GM12878 (cell line): ENCODE measurements at regions not wholly inside any gene's neighbourhood (a gene's known extent, or its start where the extent isn't known, plus 50 kb on each side); places are given as distances from the start of the nearest gene placed in this dataset.

Source experiments
- ATAC-seq: fragments of 200-7000 bp; cut with Tn5 transposase; 3 replicates; pipeline ENCODE4 v1.9.1; 2020; ENCODE audit warnings: mild to moderate bottlenecking, moderate library complexity
- BruUV-seq: library from RNA; stranded (reverse); fragments of 400-500 nt; replicated peaks from 2 replicates; lab custom pipeline; 2021; lab: Mats Ljungman, UMichigan
- CTCF ChIA-PET: fragments of 300-600 bp; sonication (Branson Sonifier 250); formaldehyde crosslinking; extraction: SDS; loops from one replicate; lab custom pipeline; 2021; ENCODE audit warnings: inconsistent platforms; lab: Yijun Ruan, JAX
- POLR2A ChIA-PET: fragments of 350-600 bp; formaldehyde crosslinking; extraction: SDS; loops from one replicate; lab custom pipeline; 2021; ENCODE audit warnings: inconsistent platforms; lab: Charles Lee
- RAD21 ChIA-PET: fragments of 300-600 bp; sonication (Branson Sonifier 250); formaldehyde crosslinking; loops from one replicate; lab custom pipeline; 2023; ENCODE audit warnings: antibody characterized with exemption; ENCODE audit not compliant: unreplicated experiment; lab: Charles Lee
- SMC1A ChIA-PET: fragments of 300-600 bp; sonication (Branson Sonifier 250); formaldehyde crosslinking; loops from one replicate; lab custom pipeline; 2023; ENCODE audit not compliant: unreplicated experiment, uncharacterized antibody; lab: Charles Lee
- DNase-seq: peaks from one replicate; pipeline ENCODE4 v3.0.0-alpha.2; 2011; ENCODE audit warnings: low read depth, low spot score
- FAIRE-seq: peaks from 3 replicates; lab custom pipeline; 2011; peaks lifted over from hg19 to GRCh38; lab: Jason Lieb, UNC
- H2AFZ ChIP-seq: 2 replicates; pipeline ENCODE4 v1.6.0; 2011; ENCODE audit warnings: low read depth, low read length, control low read depth; ENCODE audit not compliant: control insufficient read depth
- H3K27ac ChIP-seq: 2 replicates; pipeline ENCODE4 v1.5.1; 2011; ENCODE audit warnings: control low read depth; ENCODE audit not compliant: control insufficient read depth, insufficient read depth
- H3K27me3 ChIP-seq, 2 experiments: replicated peaks in 1 of 2; 2 replicates each; pipeline versions ENCODE4 v1.6.0 to v1.6.1; 2011; ENCODE audit warnings: low read length in 1 of 2; ENCODE audit not compliant: control insufficient read depth in 2 of 2, insufficient read depth in 2 of 2
- H3K36me3 ChIP-seq, 2 experiments: 2 replicates each; pipeline ENCODE4 v1.5.1; 2011; ENCODE audit warnings: low read length in 1 of 2; ENCODE audit not compliant: control insufficient read depth in 2 of 2, insufficient read depth in 2 of 2
- H3K4me1 ChIP-seq: 2 replicates; pipeline ENCODE4 v1.6.1; 2011; ENCODE audit warnings: mild to moderate bottlenecking, low read length, moderate library complexity, mixed read lengths; ENCODE audit not compliant: control insufficient read depth, insufficient read depth
- H3K4me2 ChIP-seq: 2 replicates; pipeline ENCODE4 v1.6.0; 2011; ENCODE audit warnings: control low read depth; ENCODE audit not compliant: control insufficient read depth, insufficient read depth
- H3K4me3 ChIP-seq: fragments of 200-600 bp; sonication (generic); 2 replicates; pipeline ENCODE4 v1.5.1; 2016
- H3K79me2 ChIP-seq: 2 replicates; pipeline ENCODE4 v1.6.0; 2011; ENCODE audit warnings: low read length; ENCODE audit not compliant: control insufficient read depth, insufficient read depth
- H3K9ac ChIP-seq: 2 replicates; pipeline ENCODE4 v1.8.0; 2011; ENCODE audit warnings: low read length, control low read depth, mixed read lengths; ENCODE audit not compliant: control insufficient read depth, insufficient read depth
- H3K9me3 ChIP-seq: replicated peaks from 3 replicates; pipeline ENCODE4 v1.5.1; 2011; ENCODE audit warnings: mild to moderate bottlenecking, low read length; ENCODE audit not compliant: control insufficient read depth, insufficient read depth
- H4K20me1 ChIP-seq: 2 replicates; pipeline ENCODE4 v1.6.0; 2011; ENCODE audit not compliant: control insufficient read depth, insufficient read depth
- CHD1 ChIP-seq: IDR thresholded peaks from 2 replicates; pipeline ENCODE4 v1.6.1; 2012; ENCODE audit warnings: low read depth, low read length, improper control_type of control experiment
- FOXM1 ChIP-seq: IDR thresholded peaks from 2 replicates; pipeline ENCODE4 v1.6.1; 2012; ENCODE audit warnings: low read depth, mild to moderate bottlenecking, inconsistent platforms, low read length, moderate library complexity
- HDAC6 ChIP-seq: fragments of 200-600 bp; sonication (generic); IDR thresholded peaks from one replicate; pipeline ENCODE4 v1.8.0; 2017; ENCODE audit warnings: antibody characterized with exemption; ENCODE audit not compliant: unreplicated experiment
- MEF2A ChIP-seq: IDR thresholded peaks from 2 replicates; pipeline ENCODE4 v1.6.1; 2011; ENCODE audit warnings: low read depth, mild to moderate bottlenecking, low read length, moderate library complexity; ENCODE audit not compliant: insufficient read depth
- MXI1 ChIP-seq: fragments of 150-350 bp; IDR thresholded peaks from 2 replicates; pipeline ENCODE4 v1.6.1; 2011; ENCODE audit warnings: low read depth, mild to moderate bottlenecking, inconsistent platforms, low read length, improper control_type of control experiment
- SIX5 ChIP-seq: IDR thresholded peaks from 2 replicates; pipeline ENCODE4 v1.6.1; 2011; ENCODE audit warnings: mild to moderate bottlenecking, low read depth, low read length, moderate library complexity; ENCODE audit not compliant: severe bottlenecking
- SMAD5 ChIP-seq: IDR thresholded peaks from 2 replicates; pipeline ENCODE4 v1.6.1; 2016; ENCODE audit warnings: antibody characterized with exemption, low read depth
- STAT3 ChIP-seq: IDR thresholded peaks from 2 replicates; pipeline ENCODE4 v1.6.1; 2011; ENCODE audit warnings: low read depth, low read length, improper control_type of control experiment
- TAF1 ChIP-seq: IDR thresholded peaks from 2 replicates; pipeline ENCODE4 v1.6.1; 2011; ENCODE audit warnings: mild to moderate bottlenecking, low read depth, low read length, borderline replicate concordance
- WGBS: methylation state at CpG from one replicate; pipeline ENCODE4 v1.1.6; 2016; ENCODE audit warnings: low lambda C conversion rate; ENCODE audit not compliant: insufficient replicate concordance, insufficient coverage; ENCODE audit errors: missing lambda C conversion rate; 5-methylcytosine and 5-hydroxymethylcytosine counted together
- in situ Hi-C: fragments of 300-500 bp; cut with MboI; formaldehyde crosslinking; loops from 9 replicates; pipeline ENCODE4 v1.14.3; 2018; ENCODE audit warnings: mixed read lengths
- intact Hi-C: fragments of 100-400 bp; cut with micrococcal nuclease; formaldehyde crosslinking; loops from one replicate; pipeline ENCODE4 v1.14.2; 2022; ENCODE audit not compliant: unreplicated experiment
- TF ChIP-seq, protein P1 (sequence below): fragments of 450-650 bp; formaldehyde crosslinking; IDR thresholded peaks from 2 replicates; pipeline ENCODE4 v1.4.0; 2020; ENCODE audit warnings: mild to moderate bottlenecking, moderate library complexity
- TF ChIP-seq, protein P2 (sequence below): fragments of 150-350 bp; IDR thresholded peaks from 2 replicates; pipeline ENCODE4 v1.6.1; 2014; ENCODE audit warnings: mild to moderate bottlenecking, low read depth, low read length

DNA sequence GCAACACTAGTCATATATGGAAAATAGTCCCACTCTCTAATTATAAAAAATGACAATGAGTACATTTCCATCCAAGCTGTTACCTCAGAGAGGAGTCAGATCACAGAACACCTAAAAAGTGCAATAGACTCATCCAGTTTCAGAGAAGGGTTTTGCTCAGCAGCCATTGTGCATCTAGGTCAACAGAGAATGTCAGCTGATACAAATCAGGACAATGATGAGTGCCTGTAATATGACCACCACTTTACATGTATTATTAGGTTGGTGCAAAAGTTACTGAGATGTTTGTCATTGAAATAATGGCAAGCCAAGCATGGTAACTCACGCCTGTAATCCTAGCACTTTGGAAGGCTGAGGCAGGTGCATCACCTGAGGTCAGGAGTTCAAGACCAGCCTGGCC is 164.1 kb upstream of the TTC29 start:
- POLR2A ChIA-PET, result no interaction called here
- no peaks in the 10 kb centered on the region for H3K27me3 ChIP-seq
- no peaks in the 10 kb centered on the region; the same call in 2 of the 3 replicates for H3K9me3 ChIP-seq
- TF ChIP-seq, protein P1, sequence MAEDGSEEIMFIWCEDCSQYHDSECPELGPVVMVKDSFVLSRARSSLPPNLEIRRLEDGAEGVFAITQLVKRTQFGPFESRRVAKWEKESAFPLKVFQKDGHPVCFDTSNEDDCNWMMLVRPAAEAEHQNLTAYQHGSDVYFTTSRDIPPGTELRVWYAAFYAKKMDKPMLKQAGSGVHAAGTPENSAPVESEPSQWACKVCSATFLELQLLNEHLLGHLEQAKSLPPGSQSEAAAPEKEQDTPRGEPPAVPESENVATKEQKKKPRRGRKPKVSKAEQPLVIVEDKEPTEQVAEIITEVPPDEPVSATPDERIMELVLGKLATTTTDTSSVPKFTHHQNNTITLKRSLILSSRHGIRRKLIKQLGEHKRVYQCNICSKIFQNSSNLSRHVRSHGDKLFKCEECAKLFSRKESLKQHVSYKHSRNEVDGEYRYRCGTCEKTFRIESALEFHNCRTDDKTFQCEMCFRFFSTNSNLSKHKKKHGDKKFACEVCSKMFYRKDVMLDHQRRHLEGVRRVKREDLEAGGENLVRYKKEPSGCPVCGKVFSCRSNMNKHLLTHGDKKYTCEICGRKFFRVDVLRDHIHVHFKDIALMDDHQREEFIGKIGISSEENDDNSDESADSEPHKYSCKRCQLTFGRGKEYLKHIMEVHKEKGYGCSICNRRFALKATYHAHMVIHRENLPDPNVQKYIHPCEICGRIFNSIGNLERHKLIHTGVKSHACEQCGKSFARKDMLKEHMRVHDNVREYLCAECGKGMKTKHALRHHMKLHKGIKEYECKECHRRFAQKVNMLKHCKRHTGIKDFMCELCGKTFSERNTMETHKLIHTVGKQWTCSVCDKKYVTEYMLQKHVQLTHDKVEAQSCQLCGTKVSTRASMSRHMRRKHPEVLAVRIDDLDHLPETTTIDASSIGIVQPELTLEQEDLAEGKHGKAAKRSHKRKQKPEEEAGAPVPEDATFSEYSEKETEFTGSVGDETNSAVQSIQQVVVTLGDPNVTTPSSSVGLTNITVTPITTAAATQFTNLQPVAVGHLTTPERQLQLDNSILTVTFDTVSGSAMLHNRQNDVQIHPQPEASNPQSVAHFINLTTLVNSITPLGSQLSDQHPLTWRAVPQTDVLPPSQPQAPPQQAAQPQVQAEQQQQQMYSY (CRISPR knock-in tag), result no peak
- TF ChIP-seq STAT3 (no peak), MEF2A (no peak), TAF1 (no peak), FOXM1 (no peak), SIX5 (no peak), MXI1 (no peak), HDAC6 (no peak), SMAD5 (no peak), CHD1 (no peak)
- TF ChIP-seq, protein P2, sequence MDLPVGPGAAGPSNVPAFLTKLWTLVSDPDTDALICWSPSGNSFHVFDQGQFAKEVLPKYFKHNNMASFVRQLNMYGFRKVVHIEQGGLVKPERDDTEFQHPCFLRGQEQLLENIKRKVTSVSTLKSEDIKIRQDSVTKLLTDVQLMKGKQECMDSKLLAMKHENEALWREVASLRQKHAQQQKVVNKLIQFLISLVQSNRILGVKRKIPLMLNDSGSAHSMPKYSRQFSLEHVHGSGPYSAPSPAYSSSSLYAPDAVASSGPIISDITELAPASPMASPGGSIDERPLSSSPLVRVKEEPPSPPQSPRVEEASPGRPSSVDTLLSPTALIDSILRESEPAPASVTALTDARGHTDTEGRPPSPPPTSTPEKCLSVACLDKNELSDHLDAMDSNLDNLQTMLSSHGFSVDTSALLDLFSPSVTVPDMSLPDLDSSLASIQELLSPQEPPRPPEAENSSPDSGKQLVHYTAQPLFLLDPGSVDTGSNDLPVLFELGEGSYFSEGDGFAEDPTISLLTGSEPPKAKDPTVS, result no peak
- intact Hi-C loops (no loop called here), in situ Hi-C loops (no loop called here)
- no peak overlapping the region for H3K4me3 ChIP-seq
- CTCF ChIA-PET, result interaction anchor here (3.8 kb wide), 1 partner anchor 13 kb away, joined by 19 read pairs; no protein-coding TSS in a partner anchor
- RAD21 ChIA-PET, result no interaction called here
- no TSS peak for BruUV-seq
- H3K4me2 ChIP-seq, result no peak overlapping the region
- SMC1A ChIA-PET, result no interaction called here
- FAIRE-seq, result no peak
- ATAC-seq, result no peak
- no peaks in the 10 kb centered on the region for H3K36me3 ChIP-seq
- no peak overlapping the region for H3K27ac ChIP-seq
- no peaks in the 10 kb centered on the region for H3K79me2 ChIP-seq
- no peak overlapping the region for H2AFZ ChIP-seq
- 6% methylated on average over 1 of the region's 1 CpG for WGBS
- H4K20me1 ChIP-seq, result no peaks in the 10 kb centered on the region
- no peak overlapping the region for H3K9ac ChIP-seq
- no peak for DNase-seq
- no peaks in the 10 kb centered on the region for H3K4me1 ChIP-seq
